HG03196 (cell line): ENCODE measurements at regions not wholly inside any gene's neighbourhood (a gene's known extent, or its start where the extent isn't known, plus 50 kb on each side); places are given as distances from the start of the nearest gene placed in this dataset.

Experiments used
- ATAC-seq: cut with Tn5 transposase; IDR thresholded peaks from one replicate; pipeline ENCODE4 v1.9.1; 2021; ENCODE audit not compliant: unreplicated experiment

DNA sequence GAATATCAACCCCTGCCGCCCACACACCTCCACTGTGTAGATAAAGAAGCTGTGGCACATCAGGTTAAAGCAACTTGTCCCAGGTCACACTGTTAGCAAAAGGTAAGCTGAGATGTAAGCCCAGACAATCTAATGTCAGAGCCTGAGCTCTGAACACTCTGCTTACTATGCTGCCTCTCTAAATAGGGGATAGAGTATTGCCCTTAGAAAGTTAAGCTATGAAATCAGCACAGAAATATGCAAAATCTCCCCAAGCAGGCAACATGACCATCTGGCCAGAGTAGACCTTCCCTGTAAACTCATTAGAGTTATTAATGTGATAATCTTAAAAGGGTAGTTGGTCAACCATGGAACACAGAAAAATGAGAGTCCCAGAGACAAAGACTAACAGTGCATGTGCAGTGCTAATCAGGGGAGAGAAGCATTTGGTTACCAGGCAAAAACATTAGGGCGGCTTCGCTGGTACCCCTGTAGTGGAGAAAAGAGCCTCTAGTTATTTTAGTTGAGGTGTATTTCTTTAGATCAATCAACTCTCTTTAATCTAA is 171.0 kb downstream of the BTG1 start:
- no peak for ATAC-seq

- ATAC-seq: no peak
Observed at GRCh38 chr12:91973813-91974212, 171.8 kb downstream of the BTG1 start.

GRCh38 chr12:91972896-91973295 is 172.8 kb downstream of the BTG1 start:
- ATAC-seq: no peak

DNA sequence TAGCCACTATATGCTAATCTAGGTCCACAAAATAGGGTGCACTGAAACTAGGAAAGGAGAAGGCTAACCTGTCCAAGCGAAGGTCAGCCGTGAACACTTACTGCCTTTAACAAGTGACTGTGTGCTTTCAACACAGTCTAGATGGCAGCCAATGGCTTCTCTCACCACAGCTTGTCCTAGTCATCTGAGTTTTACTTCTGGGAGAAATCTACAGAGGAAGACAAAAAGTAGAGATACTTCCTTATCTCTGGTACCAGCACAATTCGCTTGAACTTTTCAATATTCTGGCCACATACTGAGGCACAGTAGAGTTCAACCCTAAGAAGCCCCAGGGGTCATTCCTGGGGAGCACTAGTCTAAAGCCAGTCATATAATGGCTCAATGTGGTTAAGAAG is 176.9 kb downstream of the BTG1 start:
- no peak for ATAC-seq

DNA sequence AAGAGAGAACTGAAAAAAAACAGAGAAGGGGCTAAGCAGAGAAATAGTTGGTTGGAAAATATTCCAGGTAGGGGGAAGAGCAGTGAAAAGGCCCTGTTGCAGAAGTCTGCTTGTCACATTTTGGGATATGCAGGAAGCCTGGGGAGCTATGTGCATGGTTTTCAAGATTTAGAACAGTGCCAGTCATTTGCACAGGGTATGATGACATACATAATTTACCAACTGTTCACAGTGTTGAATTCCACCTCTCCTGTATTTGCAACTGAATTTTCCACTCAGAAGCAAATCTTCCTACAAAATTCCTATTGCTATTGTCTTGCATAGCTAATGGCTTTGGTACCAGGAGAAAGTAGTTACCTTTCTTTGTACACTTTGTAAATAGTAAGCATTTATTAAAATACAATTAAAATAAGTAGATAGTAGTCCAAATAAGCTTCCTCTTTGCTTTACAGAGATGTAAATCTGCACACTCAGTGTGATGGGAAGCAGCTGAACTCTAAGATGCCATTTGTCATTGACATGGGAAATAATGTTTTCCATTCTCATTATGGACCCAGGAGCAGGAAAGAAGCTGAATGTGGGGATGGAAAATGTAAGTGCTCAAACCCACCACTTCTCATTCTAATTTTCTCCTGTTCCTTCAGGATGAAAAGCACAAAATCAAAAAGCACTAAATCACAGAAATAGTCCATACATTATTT is 177.4 kb downstream of the BTG1 start:
- ATAC-seq: no peak

DNA sequence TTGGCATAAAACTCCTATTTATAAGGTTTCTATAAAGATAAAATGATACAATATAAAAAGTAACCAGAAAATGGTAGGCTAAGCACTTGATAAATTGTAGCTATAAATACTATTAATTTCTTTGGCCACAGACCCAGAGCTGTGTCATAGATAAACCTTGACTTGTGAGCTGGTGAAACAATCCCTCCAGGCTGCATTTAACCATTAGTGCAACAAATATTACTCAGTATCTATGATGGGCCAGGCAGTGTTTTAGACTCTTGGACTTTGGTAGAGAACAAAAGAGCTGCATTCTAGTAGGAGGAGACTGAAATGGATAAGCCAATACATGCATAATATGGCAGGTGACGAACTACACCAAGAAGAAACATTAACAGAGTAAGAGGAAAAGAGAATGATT is 178.1 kb downstream of the BTG1 start:
- no peak for ATAC-seq

GRCh38 chr12:91965781-91966180 is 179.9 kb downstream of the BTG1 start:
- no peak for ATAC-seq

DNA sequence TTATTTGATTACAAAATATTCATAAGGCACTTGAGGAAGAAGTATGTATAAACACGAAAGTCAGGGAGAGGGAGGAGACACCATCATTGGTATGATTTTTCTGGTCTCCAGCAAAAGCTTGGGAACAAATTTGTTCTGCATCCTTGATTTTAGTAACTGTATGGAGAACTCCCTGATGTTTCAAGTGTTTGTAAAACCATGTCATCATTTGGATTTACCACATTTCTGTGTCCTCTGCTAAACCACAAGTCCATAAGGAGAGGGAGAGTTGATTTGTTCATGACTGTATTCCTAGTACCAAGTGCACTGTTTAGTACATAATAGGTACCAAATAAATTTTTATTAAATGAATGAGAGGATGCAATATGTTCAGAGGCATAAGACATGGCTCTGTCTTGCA is 181.1 kb downstream of the BTG1 start:
- ATAC-seq: no peak

- ATAC-seq: no peak
Observed at GRCh38 chr12:91959220-91959619, 186.4 kb downstream of the BTG1 start.

DNA sequence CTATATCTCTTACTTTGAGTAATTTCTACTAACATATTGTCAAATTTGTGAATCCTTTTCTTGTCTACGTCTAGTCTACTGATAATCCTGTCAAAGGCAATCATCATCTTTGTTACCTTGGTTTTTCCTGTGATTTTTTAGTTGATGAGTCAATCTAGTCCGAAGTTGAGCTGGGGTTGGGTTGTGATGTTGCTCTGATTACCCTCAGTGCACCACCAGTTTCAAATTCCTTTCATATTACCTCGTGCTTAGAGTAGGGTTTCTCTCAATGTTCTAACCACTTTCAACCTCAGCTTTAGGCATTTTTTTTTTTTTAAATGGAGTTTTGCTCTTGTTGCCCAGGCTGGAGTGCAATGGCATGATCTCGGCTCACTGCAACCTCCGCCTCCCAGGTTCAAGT is 186.8 kb downstream of the BTG1 start:
- no peak for ATAC-seq

DNA sequence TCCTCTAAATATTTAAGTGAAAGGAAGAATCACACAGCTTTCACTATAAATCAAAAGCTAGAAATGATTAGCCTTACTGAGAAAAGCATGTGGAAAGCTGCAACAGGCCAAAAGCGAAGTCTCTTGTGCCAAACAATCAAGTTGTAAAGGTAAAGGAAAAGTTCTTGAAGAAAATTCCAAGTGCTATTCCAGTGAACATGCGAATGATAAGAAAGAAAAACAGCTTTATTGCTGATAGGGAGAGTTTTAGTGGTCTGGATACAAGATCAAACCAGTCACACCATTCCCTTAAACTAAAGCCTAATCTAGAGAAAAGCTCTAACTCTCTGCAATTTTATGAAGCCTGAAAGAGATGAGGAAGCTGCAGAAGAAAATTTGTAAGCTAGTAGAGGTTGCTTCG is 190.9 kb downstream of the BTG1 start:
- no peak for ATAC-seq

DNA sequence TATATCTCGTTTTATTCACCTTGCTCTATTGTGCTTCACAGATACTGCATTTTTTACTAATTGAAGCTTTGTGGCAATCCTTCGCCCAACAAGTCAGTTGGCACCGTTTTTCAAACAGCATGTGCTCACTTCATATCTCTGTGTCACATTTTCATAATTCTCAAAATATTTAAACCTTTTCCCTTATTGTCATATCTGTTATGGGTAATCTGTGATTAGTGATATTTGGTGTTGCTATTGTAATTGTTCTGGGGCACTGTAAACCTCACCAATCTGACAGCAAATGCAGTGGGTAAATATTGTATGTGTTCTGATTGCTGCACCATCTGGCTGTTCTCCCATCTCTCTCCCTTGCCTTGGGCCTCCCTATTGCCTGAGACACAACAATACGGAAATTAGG is 191.3 kb downstream of the BTG1 start:
- no peak for ATAC-seq

DNA sequence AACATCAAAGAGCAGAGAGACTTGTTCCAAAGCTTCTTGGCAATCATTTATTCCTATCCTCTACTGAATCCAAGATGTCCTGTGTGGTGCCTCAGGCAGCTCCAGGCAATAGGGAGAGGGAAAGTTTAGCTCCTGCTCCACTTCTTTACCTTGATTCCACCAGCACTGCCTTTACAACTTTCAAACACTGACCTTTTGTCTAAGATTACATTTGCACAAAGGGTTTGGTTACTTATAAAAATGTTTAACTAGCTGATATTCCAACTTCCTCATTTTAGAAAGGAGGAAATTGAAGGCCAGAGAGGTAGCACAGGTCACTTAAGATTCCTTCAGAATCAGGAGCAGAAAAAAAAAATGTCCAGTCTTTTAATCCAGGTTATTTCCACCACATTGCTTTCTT is 192.7 kb downstream of the BTG1 start:
- no peak for ATAC-seq

DNA sequence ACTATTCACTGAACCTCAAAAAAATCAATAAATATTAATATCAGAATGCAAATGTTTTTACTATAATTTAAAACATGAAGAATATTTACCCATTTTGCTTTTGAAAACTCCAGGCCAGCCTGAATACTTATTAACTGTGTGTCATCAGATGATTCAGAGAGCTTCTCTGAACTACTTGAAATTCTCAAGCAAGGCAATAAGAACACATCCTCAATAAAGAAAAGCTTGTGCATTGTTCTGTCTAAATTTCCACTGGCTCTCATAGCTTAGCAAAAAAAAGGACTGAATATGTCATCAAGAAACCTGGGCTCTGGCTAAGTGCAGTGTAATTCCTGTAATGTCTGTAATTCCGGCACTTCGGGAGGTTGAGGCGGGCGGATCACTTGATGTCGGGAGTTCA is 194.1 kb downstream of the BTG1 start:
- no peak for ATAC-seq

GRCh38 chr12:91948504-91948903 is 197.1 kb downstream of the BTG1 start:
- no peak for ATAC-seq

GRCh38 chr12:91947459-91947858 is 198.2 kb downstream of the BTG1 start:
- ATAC-seq: peak; percentile 65

GRCh38 chr12:91944637-91945036 is 201.0 kb downstream of the BTG1 start:
- no peak for ATAC-seq

- no peak for ATAC-seq
Observed at GRCh38 chr12:91940826-91941570, 204.6 kb downstream of the BTG1 start.

DNA sequence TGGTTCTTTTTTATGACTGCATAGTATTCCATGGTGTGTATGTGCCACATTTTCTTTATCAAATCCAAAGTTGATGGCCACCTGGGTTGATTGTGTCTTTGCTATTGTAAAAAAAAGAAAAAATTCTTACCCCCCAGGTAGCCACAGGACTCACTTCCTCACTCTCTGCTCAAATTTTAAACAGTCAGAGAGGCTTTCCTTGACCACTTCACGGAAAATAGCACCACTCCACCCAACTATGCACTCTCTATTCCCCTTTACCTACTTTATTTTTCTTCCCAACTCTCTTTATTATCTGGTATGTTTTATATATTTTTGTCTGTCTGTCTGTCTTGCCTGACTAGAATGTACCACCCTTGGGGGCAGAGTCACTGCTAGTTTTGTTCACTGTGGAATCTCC is 205.3 kb downstream of the BTG1 start:
- ATAC-seq: no peak

- no peak for ATAC-seq
Observed at GRCh38 chr12:91937706-91938105, 207.9 kb downstream of the BTG1 start.

DNA sequence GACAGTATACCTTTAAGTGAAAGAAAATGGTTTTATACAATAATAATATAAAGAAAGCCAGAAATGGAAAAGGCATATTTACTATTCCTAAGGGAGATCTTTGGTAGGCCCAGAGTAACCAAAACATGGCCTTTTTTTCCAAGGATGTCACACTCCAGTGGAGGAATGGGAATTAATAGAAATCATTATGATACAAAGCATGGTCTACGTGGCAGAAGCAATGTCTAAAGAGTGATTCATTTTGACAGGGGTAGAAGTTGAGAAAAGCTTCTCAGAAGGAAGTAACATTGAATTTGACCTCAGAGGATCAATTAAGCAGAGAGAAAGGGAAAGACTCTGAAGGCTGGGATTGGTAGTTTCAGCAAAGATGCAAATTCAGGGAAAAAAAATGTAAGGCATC is 208.6 kb downstream of the BTG1 start:
- ATAC-seq: no peak

GRCh38 chr12:91935296-91935695 is 210.3 kb downstream of the BTG1 start:
- ATAC-seq: no peak
